ENCODE measurements at regions not wholly inside any gene's neighbourhood (a gene's known extent, or its start where the extent isn't known, plus 50 kb on each side); places are given as distances from the start of the nearest gene placed in this dataset.

GRCh38 chr4:32864713-32865351 is 2144.7 kb downstream of the PCDH7 start:
- Mint-ChIP-seq H3K36me3 (ENCODE audit: low read depth) (no peaks in the 10 kb centered on the region), H3K27me3 (ENCODE audit: insufficient read depth) (no peaks in the 10 kb centered on the region), H3K9me3 (peaks cover 17% of the 10 kb centered on the region), H3K4me3 (no peak overlapping the region), H3K4me1 (ENCODE audit: low read depth) (no peaks in the 10 kb centered on the region), H3K27ac (no peak overlapping the region)
- no peak for TF ChIP-seq CTCF (IDR thresholded peaks at IDR 0.05)
- no peak for DNase-seq

- H3K4me1 Mint-ChIP-seq (ENCODE audit: low read depth), result no peaks in the 10 kb centered on the region
- no peak overlapping the region for H3K27ac Mint-ChIP-seq
- H3K9me3 Mint-ChIP-seq, result peaks cover 50% of the 10 kb centered on the region
- TF ChIP-seq CTCF (IDR thresholded peaks at IDR 0.05), result no peak
- no peak overlapping the region for H3K4me3 Mint-ChIP-seq
- DNase-seq, result no peak
- no peaks in the 10 kb centered on the region for H3K36me3 Mint-ChIP-seq (ENCODE audit: low read depth)
- H3K27me3 Mint-ChIP-seq (ENCODE audit: insufficient read depth), result no peaks in the 10 kb centered on the region
Observed at GRCh38 chr4:32876546-32876945, 2156.4 kb downstream of the PCDH7 start.

DNA sequence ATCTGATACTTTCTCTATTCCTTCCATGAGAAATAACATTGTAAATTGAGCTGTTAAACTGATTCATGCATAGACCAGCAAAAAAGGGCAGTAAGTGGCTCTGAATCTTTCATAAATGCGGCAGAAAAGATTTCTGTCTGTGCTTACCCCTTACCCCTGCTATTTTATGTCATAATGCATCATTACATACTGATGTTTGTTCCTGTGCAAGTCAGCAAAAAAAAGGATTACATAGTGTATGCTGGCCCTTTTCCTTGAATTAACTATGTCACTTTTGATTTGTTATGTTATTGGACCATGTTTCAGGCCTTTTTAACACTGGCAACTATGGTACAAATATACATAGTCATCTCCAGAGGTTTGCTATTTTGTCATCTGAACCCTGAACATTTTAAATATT is 2159.7 kb downstream of the PCDH7 start:
- TF ChIP-seq CTCF (IDR thresholded peaks at IDR 0.05), result no peak
- Mint-ChIP-seq H3K27me3 (ENCODE audit: insufficient read depth) (no peaks in the 10 kb centered on the region), H3K4me1 (ENCODE audit: low read depth) (no peaks in the 10 kb centered on the region), H3K36me3 (ENCODE audit: low read depth) (no peaks in the 10 kb centered on the region), H3K9me3 (peaks cover 38% of the 10 kb centered on the region), H3K4me3 (no peak overlapping the region), H3K27ac (no peak overlapping the region)
- no peak for DNase-seq

GRCh38 chr4:32884198-32884597 is 2164.0 kb downstream of the PCDH7 start:
- H3K27ac Mint-ChIP-seq, result no peak overlapping the region
- H3K4me1 Mint-ChIP-seq (ENCODE audit: low read depth), result no peaks in the 10 kb centered on the region
- DNase-seq, result no peak
- peaks cover 9% of the 10 kb centered on the region for H3K9me3 Mint-ChIP-seq
- H3K4me3 Mint-ChIP-seq, result no peak overlapping the region
- no peaks in the 10 kb centered on the region for H3K27me3 Mint-ChIP-seq (ENCODE audit: insufficient read depth)
- no peak for TF ChIP-seq CTCF (IDR thresholded peaks at IDR 0.05)
- H3K36me3 Mint-ChIP-seq (ENCODE audit: low read depth), result no peaks in the 10 kb centered on the region

- no peak for DNase-seq
- Mint-ChIP-seq H3K27ac (no peak overlapping the region), H3K9me3 (peaks cover 5% of the 10 kb centered on the region), H3K4me1 (ENCODE audit: low read depth) (no peaks in the 10 kb centered on the region), H3K27me3 (ENCODE audit: insufficient read depth) (no peaks in the 10 kb centered on the region), H3K4me3 (no peak overlapping the region), H3K36me3 (ENCODE audit: low read depth) (no peaks in the 10 kb centered on the region)
- TF ChIP-seq CTCF (IDR thresholded peaks at IDR 0.05), result no peak
Observed at GRCh38 chr4:32890398-32890797, 2170.2 kb downstream of the PCDH7 start.

- Mint-ChIP-seq H3K4me3 (no peak overlapping the region), H3K9me3 (peaks cover 49% of the 10 kb centered on the region), H3K27me3 (ENCODE audit: insufficient read depth) (no peaks in the 10 kb centered on the region), H3K4me1 (ENCODE audit: low read depth) (no peaks in the 10 kb centered on the region), H3K27ac (no peak overlapping the region), H3K36me3 (ENCODE audit: low read depth) (no peaks in the 10 kb centered on the region; the same call in 1 of the 2 replicates)
- TF ChIP-seq CTCF (IDR thresholded peaks at IDR 0.05), result no peak
- no peak for DNase-seq
Observed at GRCh38 chr4:32909053-32909452, 2188.9 kb downstream of the PCDH7 start.

Measured in HFFc6 (cell line).